HG03135 (cell line): ENCODE measurements at regions not wholly inside any gene's neighbourhood (a gene's known extent, or its start where the extent isn't known, plus 50 kb on each side); places are given as distances from the start of the nearest gene placed in this dataset.

ENCODE experiments used
- ATAC-seq: cut with Tn5 transposase; IDR thresholded peaks from one replicate; pipeline ENCODE4 v1.9.1; 2021; ENCODE audit warnings: mild to moderate bottlenecking, moderate library complexity; ENCODE audit not compliant: unreplicated experiment

DNA sequence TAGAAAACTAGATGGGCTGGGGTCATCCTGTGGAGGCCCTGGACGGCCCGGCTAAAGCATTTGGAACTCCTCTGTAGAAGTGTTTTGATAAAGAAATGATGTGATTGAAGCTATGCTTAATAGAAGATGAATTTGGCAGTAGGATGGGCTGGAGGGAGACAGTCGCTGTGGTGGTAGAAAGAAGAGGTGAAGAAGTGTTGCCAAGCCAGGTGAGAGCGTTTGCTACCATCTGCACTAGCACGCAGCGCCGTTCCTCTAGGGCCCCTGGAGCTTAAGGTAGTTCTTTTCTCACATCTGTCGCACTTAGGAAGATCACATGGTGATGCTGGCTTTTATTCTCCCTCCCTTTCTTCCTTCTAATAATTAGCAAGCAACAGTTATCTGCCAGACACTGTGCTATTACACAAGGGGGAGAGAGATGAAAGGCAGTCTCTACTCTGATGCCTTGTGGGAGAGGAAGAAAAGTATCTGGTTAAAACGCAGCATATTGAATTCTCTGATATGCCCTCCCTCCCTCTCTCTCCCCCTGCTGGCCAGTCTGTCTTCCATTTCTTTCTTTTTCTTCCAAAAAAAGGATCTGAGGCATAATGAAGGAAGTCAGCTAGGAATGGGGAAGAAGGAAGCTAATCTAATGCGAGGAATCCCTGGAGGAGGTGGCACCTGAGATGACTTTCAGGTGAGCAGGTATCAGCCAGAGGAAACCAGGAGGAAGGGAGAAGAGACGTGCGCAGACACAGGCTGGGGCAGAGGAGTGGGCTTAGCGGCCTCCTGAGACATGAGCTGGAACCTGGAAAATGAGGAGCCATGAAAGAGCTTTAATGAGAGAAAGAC, 162.3 kb upstream of the KLF14 start:
- ATAC-seq = no peak

DNA sequence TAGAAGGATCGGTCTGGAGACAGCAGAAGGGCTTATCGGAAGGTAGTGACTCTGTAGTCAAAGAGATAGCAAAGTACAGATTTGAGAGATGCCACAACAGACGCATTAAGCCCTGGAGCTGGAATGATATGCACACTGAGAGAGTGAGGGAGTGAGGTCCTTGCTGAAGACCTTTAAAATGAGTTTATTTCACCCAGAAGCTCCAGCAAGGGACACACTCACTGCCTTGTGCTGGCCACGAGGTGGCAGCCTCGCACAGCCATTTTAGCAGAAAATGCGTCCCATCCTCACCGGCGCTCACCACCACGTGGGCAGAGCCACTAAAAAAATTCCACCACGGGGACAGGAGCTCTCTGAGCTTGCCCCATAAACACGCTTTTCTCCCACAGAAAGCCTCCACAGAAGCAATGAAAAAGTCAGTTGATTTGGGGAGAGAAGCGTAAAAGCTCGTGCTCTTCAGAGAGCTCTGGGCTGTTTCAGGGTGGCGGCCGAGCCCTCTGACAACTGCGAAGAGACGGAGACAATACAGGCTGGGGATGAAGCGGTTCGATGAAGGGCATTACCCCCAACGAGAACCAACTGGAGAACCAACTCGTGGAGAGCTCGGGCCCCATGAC, 163.0 kb upstream of the KLF14 start:
- ATAC-seq = no peak

DNA sequence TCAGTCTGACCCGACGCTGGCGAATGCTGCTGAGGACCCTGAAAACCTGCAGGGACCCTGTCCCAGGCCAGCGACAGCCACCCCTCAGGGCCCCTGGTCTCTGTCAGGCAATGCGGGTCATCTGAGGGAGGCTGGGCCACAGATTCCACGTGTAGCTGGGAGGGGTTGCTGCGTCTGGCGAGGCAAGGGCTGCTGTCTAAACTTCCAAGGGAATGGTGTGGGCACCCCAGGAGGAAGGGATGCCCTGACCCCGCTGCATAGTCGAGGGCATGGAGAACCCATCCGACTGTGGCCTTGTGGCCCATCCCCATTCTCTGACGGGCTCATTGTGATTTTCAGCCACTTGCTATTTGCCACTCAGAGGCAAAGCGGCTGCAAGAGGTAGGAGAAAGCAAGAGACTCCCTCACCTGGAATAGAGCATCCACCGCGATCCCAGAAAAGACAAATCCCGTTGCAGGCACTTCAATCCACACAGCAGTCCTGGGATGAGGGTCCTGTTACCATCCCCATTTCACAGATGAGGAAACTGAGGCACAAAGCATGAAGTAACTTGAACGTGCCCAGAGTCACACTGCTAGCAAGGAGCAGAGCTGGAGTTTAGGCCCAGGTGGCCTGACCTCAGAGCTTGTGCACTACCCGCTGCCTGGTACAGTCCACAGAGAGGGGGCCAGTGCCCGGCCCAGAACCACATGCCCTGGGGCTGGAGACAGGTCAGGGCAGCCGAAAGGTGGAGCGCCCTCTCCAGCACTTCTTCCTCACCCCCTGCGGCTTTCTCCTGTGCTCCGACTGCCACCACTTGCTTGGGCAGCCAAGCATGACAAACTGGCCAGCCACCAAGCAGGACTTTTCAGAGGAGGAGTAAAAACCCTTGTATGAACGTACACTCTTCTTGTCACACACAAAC, 163.8 kb upstream of the KLF14 start:
- no peak for ATAC-seq

DNA sequence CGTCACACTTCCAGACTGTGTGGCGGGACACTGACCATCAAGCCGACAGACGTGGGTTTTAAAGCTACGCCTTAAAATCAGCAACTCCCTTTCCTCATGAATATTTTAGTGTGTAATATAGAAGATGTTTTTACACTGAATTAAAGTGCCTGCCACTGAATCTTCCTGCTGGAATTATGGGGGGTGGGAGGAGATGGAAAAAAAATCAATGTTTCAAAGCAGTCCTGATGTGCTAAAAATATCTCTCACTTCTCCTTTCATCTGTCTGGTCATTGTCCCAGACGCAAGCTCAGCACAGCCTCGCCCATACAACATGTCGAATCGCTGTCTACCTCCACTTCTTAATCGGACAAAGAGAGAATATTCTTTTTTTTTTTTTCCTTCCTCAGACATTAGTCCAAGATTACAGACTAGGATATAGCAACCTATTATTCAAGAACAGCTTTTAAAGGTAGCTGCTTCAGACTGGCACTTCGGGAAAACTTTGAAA, 165.1 kb upstream of the KLF14 start:
- ATAC-seq = no peak

DNA sequence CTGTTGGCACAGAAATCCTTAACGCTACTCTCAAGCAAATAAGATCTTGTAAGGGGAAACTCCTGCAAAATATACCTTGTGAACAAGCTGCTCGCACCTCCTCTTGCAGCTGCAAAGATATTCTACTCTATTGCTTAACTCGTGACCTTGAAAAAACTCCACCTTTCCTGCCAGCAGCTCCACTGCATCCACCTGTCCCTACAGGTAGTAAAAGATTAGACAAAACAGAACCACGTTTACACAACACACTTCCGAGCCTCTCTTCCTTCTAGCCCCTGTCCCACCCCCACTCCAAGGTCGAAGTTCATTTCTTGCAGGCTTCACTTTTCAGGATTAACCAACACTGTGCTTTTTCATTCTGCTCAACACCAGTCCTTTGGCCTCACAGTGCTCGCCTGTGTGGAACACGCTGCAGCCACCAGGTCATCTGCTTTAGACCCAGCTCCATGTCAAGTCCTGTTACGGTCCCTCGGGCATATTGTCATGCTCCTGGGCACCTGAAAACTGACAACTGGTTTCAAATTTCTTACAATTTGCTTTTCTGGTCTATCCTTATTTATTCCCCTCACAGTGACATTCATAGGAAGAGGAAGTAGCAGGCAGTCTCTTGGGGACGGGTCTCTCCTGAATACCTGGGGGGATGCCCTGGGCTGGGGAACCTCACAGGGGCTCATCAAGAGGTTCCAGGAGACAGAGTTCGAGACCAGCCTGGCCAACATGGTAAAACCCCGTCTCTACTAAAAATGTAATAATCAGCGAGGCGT, 165.8 kb upstream of the KLF14 start:
- ATAC-seq = no peak

DNA sequence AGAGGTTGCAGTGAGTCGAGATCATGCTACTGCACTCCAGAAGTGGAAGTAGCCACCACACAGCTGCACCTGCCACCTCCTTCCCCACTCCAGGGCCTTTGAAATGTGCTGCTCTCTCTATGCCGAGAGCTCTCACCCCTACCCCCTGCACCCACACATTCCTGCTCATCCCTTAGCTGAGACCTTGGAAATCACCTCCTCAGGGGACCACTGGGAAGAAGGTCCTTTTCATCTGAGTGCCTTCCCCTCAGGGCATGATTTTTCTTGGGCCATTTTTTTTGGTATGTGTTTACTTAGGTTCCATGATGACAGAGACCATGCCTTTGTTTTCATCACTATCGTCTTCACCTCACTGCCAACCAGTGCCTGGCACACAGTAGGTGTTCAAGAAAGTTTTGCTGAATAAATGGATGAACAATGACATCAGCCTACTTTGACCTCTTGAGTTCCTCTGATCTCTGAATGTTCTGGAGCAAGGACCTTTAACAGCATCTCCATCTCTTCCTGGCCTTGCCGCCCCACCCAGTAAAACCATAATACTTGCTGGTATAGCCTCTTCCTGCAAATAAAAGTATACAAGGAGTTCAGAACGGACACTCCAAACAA, 166.6 kb upstream of the KLF14 start:
- ATAC-seq = no peak

DNA sequence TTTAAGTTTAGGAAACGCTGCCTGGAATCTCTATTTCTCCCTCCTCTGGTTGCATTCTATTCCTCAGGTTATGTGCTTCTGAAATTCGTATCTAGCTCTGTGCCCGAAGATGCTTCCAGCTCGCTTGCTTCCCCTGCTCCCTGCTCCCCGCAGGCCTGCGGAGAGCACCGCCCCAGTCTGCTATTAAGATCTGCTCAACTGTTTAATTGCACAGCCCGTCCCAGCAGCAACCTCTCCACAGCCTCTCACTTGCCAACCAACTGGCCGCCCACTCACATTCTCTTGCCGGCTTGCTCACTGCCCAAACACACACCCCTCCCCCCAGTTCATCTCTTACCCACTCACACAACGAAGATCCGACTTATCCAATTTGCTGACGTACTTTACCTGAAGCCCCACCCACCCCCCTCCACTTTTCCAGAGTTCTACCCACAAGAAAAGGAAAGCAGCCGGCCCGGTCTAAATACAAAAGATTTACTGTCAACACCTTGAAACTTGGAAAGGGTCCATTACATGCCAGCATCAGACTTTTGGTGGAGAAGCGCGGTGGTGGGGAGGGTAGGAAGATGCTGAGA, 167.3 kb upstream of the KLF14 start:
- ATAC-seq = no peak

DNA sequence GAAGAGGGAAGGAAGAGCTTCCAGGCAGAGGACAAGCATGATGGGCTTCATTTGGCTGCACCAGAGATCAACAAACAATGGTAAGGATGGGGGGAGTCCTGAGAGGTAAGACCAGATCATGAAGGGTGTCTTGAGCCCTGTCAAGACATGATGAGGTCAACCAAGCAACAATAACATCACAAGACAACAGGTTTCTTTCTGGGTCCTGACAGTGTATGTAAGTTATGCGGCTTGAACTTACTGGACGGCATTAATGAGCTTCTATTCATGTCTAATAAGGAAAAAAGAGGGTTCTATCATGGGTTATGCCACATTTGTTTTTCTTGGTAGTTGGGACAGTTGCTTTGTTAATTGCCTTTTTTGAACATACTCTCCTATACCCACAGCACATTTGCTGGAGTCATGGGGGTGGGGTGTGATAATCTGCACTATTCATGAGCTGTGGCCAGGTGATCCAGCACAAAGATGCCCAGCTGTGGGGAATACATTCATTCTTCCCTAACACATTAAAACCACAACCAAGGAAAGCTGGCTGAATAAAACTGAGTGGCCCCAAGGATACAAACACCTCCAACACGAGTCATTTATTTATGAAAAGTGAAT, 168.8 kb upstream of the KLF14 start:
- ATAC-seq = no peak

DNA sequence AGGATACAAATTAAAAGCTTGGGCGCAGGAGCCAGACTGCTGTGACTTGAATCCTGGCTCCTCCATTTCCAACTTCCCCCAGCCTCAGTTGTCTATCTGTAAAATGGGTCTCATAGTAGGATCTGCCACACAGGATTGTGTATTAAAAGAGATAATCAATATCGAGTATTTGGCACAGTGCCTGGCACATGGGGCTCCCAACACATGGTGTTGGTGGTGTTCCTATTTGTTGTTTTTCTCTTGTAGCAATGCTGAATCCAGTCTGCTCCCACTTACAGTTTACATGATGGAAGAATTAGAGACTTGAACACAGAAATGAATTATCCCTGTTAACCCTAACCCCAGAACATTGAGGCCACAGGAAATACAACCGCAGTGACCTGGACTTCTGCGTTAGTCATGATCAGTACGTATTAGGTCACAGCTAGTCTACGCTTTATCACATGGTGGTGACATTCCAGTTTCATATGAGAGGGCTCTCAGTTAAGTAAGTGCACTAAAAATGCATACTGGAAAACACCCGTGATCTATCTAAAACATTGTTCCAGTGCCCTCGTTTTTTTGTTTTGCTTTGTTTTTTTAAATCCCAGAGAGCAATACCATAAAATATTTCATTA, 169.5 kb upstream of the KLF14 start:
- no peak for ATAC-seq

DNA sequence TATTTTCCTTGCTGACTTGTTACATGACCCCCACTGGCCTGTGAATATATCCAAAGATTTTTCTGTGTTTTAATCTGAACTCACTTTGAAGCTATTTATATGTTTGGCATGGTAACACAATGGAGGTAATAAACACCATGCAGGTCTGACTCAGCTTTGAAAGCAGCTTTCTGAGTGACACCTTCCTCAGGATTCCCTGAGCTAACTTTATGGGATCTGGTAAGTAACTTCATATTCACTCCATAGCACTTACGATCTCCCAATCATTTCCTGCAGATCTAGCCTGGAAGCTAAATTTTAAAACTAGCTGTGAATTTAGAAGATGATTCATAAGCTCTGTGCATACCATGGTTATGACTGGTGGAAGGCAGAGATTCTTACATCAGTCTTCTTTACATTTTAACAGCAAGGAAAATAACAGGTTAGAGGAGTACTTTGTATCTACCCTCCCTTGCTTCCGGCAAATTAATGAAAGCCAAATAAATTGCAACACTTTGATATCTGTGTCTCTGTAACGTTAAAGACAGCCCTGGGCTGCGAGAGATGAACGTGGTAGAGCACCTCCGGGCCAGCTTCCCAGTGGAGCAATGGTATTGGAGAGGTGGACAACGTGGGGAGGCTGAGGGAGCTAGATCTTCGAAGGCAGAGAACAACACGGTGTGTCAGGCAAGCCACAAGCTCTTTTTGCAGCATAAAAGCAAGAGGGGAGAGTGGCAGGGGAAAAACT, 170.2 kb upstream of the KLF14 start:
- ATAC-seq = no peak

DNA sequence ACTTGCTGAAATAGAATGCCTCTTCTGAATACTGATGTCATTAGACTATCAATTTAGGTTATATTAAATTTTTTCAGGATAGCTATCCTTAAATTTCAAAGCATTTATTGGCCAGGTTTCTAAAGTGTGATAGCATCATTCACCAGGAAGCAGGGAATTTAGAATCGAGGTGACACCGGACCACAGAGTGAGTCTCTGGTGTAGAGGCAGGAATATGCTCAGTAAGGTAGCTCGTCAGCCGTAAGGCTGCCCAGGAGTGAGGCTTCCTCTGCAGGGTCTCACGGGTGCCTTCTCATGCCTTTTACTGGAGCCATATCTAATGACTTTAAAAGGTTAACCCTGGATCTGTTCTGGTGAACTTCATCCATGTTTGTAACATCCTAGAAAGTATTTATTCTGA, 170.8 kb upstream of the KLF14 start:
- no peak for ATAC-seq

DNA sequence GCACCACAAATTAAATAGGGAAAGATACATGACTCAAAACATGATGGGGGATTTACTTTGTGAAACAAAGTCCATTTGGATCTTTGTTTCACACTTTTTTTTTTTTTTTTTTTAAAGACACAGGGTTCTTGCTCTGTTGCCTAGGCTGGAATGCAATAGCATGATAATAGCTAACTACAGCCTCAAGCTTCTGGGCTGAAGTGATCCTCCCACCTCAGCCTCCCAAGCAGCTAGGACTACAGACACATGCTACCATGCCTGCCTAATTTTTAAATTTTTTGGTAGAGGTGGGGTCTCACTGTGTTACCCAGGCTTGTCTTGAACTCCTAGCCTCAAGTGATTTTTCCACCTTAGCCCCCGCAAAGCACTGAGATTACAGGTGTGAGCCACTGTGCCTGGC, 172.6 kb upstream of the KLF14 start:
- no peak for ATAC-seq

DNA sequence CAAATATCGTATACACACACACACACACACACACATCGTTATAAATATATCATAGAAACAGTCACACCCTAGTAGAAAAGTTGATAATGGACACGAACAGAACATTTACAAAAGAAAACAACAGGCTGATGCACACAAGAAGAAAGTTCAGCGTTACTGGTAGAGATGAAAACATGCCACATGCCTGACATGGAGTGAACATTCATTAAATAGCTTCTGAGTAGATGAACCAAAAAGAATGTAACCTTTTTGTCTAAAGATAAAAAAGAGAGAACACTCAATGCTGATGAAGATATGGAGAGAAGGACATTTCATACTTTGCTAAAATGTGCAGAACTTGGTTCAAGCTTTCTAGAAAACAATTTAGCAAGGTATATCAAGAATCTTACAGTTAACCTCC, 173.4 kb upstream of the KLF14 start:
- ATAC-seq = no peak

DNA sequence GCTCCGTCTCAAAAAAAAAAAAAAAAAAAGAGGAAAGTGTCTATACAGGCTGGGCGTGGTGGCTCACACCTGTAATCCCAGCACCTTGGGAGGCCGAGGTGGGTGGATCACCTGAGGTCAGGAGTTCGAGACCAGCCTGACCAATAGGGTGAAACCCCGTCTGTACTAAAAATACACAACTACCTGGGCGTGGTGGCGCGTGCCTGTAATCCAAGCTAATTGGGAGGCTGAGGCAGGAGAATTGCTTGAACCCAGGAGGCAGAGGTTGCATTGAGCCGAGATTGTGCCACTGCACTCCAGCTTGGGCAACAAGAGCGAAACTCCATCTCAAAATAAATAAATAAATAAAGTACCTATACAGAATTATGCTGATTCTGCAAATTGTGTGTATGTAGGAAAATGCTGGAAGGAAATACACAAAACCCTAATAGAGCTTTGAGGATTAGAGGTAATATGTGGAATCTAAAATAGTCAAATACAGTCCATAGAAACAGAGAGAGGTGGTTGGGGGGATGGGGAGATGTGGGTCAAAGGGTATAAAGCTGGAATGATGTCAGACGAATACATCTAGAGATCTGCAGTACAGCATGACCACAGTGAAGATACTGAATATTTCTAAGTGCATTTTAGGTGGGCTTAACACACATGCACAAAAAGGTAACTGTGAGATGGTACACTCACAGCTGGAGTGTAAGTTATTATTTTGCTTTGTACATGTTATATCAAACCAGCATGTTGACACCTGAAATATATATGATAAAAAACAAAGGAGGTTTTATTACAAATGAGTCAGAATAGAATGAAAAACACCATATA, 174.5 kb upstream of the KLF14 start:
- no peak for ATAC-seq

DNA sequence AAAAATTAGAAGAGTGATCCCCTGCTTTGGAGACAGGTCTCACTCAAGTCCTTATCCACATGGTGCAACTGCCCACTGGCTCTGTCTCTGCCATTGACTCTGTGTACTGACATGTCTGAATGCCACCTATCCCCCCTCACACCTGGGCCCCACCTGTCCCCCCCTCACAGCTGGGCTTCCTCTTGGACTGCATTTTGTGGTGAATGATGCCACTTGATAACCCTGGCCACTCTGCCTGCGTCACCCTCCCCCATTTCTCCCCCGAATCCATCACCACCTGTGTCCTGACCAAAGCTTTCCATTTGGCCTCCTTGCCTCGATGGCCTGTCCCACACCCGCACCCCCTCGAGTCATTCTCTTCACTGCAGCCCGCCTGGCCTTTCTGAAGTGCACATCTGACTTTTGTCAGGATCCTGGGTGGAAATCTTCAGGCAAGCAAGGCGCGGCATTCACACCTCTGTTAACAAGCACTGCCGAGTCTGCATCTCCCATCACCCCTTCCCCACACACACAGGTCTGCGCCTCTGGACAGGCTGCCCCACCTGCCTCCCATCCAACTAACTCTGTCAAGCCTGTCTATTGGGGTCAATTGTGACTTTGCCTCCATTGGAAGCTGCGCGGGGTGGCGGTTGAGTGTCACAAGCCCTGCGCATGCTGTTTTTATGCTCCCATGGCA, 175.3 kb upstream of the KLF14 start:
- no peak for ATAC-seq

DNA sequence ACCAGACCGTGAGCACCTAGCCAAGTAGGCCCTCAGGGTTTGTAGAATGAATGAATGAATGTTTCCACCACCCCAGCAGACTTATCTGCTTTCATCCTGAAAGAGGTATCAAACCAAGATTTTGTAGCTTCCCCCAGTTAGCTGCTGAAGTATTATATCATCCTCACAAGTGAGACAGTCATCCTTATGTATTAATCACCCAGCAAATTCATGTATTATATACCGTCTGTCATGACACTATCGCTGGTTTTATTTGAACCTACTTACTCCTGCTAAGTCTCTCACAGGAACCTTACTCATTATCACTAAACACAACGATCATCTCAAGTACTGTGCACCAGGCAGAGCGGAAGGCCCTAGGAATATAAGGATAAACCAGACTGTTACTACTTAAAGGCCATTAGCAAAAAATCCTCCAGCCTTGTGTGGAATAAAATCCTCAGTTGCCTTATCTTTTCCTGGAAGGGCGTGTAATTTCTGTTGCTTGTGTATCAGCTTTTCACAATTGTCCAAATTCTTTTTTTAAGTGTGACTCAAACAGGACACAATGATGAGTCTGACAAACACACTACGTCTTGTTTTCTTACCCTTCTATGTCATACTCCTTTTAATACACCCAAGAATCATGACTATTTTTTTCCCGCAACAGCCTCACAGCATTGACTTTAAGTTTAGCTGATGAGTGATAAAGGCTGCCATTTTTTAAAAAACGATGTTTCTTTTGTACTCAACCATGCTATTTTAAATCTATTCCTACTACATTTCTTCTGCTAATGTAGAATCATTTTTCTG, 176.1 kb upstream of the KLF14 start:
- no peak for ATAC-seq
